IMR-90 (cell line): ENCODE measurements at regions not wholly inside any gene's neighbourhood (a gene's known extent, or its start where the extent isn't known, plus 50 kb on each side); places are given as distances from the start of the nearest gene placed in this dataset.

Experiments
- ATAC-seq: fragments of 200-7000 bp; cut with Tn5 transposase; 2 replicates; pipeline ENCODE4 v1.9.1; 2020; ENCODE audit warnings: low read depth, mild to moderate bottlenecking, moderate library complexity
- BruUV-seq: library from RNA; stranded (reverse); fragments of 400-500 nt; replicated peaks from 2 replicates; lab custom pipeline; 2021; lab: Mats Ljungman, UMichigan
- CTCF ChIA-PET: fragments of 300-600 bp; formaldehyde crosslinking; extraction: SDS; loops from one replicate; lab custom pipeline; 2021; ENCODE audit warnings: antibody characterized with exemption; lab: Yijun Ruan, JAX
- POLR2A ChIA-PET: fragments of 300-600 bp; sonication (Branson Sonifier 250); formaldehyde crosslinking; loops from one replicate; lab custom pipeline; 2022; ENCODE audit warnings: antibody characterized with exemption; ENCODE audit not compliant: unreplicated experiment; lab: Charles Lee
- DNase-seq: peaks from one replicate; pipeline ENCODE4 v3.0.0; 2013
- H2AFZ ChIP-seq: replicated peaks from 2 replicates; pipeline ENCODE3; 2013; ENCODE audit warnings: low read length, mild to moderate bottlenecking; ENCODE audit not compliant: poor library complexity
- H2AK5ac ChIP-seq: 2 replicates; pipeline ENCODE4 v1.6.1; 2013; ENCODE audit warnings: low read depth, low read length, inconsistent platforms
- H2AK9ac ChIP-seq: replicated peaks from 2 replicates; pipeline ENCODE3; 2013; ENCODE audit warnings: mild to moderate bottlenecking, low read depth, low read length, moderate library complexity; ENCODE audit not compliant: poor library complexity
- H2BK120ac ChIP-seq: 2 replicates; pipeline ENCODE4 v1.6.1; 2013; ENCODE audit warnings: low read depth, low read length, inconsistent platforms
- H2BK15ac ChIP-seq: 3 replicates; pipeline ENCODE4 v1.6.1; 2013; ENCODE audit warnings: low read depth, low read length, inconsistent platforms
- H2BK20ac ChIP-seq: 2 replicates; pipeline ENCODE4 v1.6.1; 2013; ENCODE audit warnings: low read depth, mild to moderate bottlenecking, inconsistent platforms, low read length, moderate library complexity
- H2BK5ac ChIP-seq: 2 replicates; pipeline ENCODE4 v1.6.1; 2013; ENCODE audit warnings: mild to moderate bottlenecking, low read depth, low read length, inconsistent platforms; ENCODE audit not compliant: poor library complexity, severe bottlenecking
- H3K14ac ChIP-seq: replicated peaks from 2 replicates; pipeline ENCODE4 v1.6.1; 2013; ENCODE audit warnings: low read depth, low read length, inconsistent platforms
- H3K18ac ChIP-seq: 2 replicates; pipeline ENCODE4 v1.6.1; 2013; ENCODE audit warnings: low read depth, low read length, control low read depth
- H3K23ac ChIP-seq: 2 replicates; pipeline ENCODE4 v1.6.1; 2013; ENCODE audit warnings: low read depth, low read length, inconsistent platforms
- H3K27ac ChIP-seq: 2 replicates; pipeline ENCODE4 v1.5.1; 2013; ENCODE audit warnings: mild to moderate bottlenecking, control low read depth, low read length; ENCODE audit not compliant: insufficient read depth
- H3K27me3 ChIP-seq: 2 replicates; pipeline ENCODE4 v1.6.1; 2013; ENCODE audit warnings: low read length; ENCODE audit not compliant: control insufficient read depth, insufficient read depth
- H3K36me3 ChIP-seq: 2 replicates; pipeline ENCODE4 v1.6.1; 2013; ENCODE audit warnings: low read length, mixed read lengths; ENCODE audit not compliant: control insufficient read depth, insufficient read depth
- H3K4ac ChIP-seq: 2 replicates; pipeline ENCODE4 v1.6.1; 2013; ENCODE audit warnings: low read depth, low read length, inconsistent platforms
- H3K4me1 ChIP-seq: 2 replicates; pipeline ENCODE4 v1.6.1; 2013; ENCODE audit warnings: low read length, mixed read lengths; ENCODE audit not compliant: control insufficient read depth, insufficient read depth
- H3K4me2 ChIP-seq: 2 replicates; pipeline ENCODE4 v1.6.1; 2013; ENCODE audit warnings: low read depth, mild to moderate bottlenecking, control low read depth, low read length, moderate library complexity
- H3K4me3 ChIP-seq: 2 replicates; pipeline ENCODE4 v1.5.1; 2013; ENCODE audit warnings: low read depth, mild to moderate bottlenecking, control low read depth, low read length, moderate library complexity; ENCODE audit not compliant: insufficient read depth
- H3K56ac ChIP-seq: 2 replicates; pipeline ENCODE4 v1.6.1; 2013; ENCODE audit warnings: low read length, inconsistent platforms; ENCODE audit not compliant: insufficient read depth; ENCODE audit errors: extremely low read depth
- H3K79me1 ChIP-seq, 2 experiments: 2 replicates each; pipeline ENCODE4 v1.6.1; 2013; ENCODE audit warnings: low read length in 2 of 2, inconsistent platforms in 1 of 2, low read depth in 1 of 2
- H3K9ac ChIP-seq: 2 replicates; pipeline ENCODE4 v1.6.1; 2013; ENCODE audit warnings: low read depth, low read length, control low read depth
- H3K9me1 ChIP-seq: 2 replicates; pipeline ENCODE4 v1.6.1; 2013; ENCODE audit warnings: low read length, inconsistent platforms; ENCODE audit not compliant: insufficient read depth
- H3K9me3 ChIP-seq: 2 replicates; pipeline ENCODE4 v1.6.1; 2013; ENCODE audit warnings: low read length; ENCODE audit not compliant: control insufficient read depth, insufficient read depth
- H4K20me1 ChIP-seq: 2 replicates; pipeline ENCODE4 v1.6.1; 2013; ENCODE audit warnings: low read length, inconsistent platforms; ENCODE audit not compliant: insufficient read depth
- H4K5ac ChIP-seq: 2 replicates; pipeline ENCODE4 v1.6.1; 2013; ENCODE audit warnings: mild to moderate bottlenecking, low read depth, low read length, control low read depth
- H4K8ac ChIP-seq, 2 experiments: 2 replicates each; pipeline ENCODE4 v1.6.1; 2013; ENCODE audit warnings: low read depth in 2 of 2, low read length in 2 of 2, control low read depth in 1 of 2, inconsistent platforms in 1 of 2
- H4K91ac ChIP-seq: 2 replicates; pipeline ENCODE4 v1.6.1; 2013; ENCODE audit warnings: low read depth, low read length, inconsistent platforms; ENCODE audit not compliant: insufficient read depth
- BHLHE40 ChIP-seq: fragments of 150-350 bp; IDR thresholded peaks from 2 replicates; pipeline ENCODE4 v1.6.1; 2016; ENCODE audit warnings: mild to moderate bottlenecking, low read depth, low read length
- CEBPB ChIP-seq: IDR thresholded peaks from 2 replicates; pipeline ENCODE4 v1.6.1; 2012; ENCODE audit warnings: low read depth, low read length, improper control_type of control experiment
- CHD1 ChIP-seq: IDR thresholded peaks from 2 replicates; pipeline ENCODE4 v1.6.1; 2012; ENCODE audit warnings: low read depth, low read length, improper control_type of control experiment
- FOS ChIP-seq: fragments of 150-350 bp; IDR thresholded peaks from 2 replicates; pipeline ENCODE4 v1.6.1; 2016; ENCODE audit warnings: low read depth, low read length
- MAFK ChIP-seq: IDR thresholded peaks from 2 replicates; pipeline ENCODE4 v1.6.1; 2012; ENCODE audit warnings: low read depth, low read length, improper control_type of control experiment
- MAZ ChIP-seq: IDR thresholded peaks from 2 replicates; pipeline ENCODE4 v1.6.1; 2012; ENCODE audit warnings: low read depth, mild to moderate bottlenecking, low read length, improper control_type of control experiment, moderate library complexity, borderline replicate concordance
- MXI1 ChIP-seq: IDR thresholded peaks from 2 replicates; pipeline ENCODE4 v1.6.1; 2012; ENCODE audit warnings: low read depth, mild to moderate bottlenecking, low read length, moderate library complexity, borderline replicate concordance
- NFE2L2 ChIP-seq: fragments of 150-350 bp; IDR thresholded peaks from 2 replicates; pipeline ENCODE4 v1.6.1; 2016; ENCODE audit warnings: low read depth, mild to moderate bottlenecking, low read length
- POLR2A ChIP-seq: IDR thresholded peaks from 2 replicates; pipeline ENCODE4 v1.6.1; 2012; ENCODE audit warnings: mild to moderate bottlenecking, low read depth, low read length
- RAD21 ChIP-seq: IDR thresholded peaks from 2 replicates; pipeline ENCODE4 v1.6.1; 2012; ENCODE audit warnings: low read length, improper control_type of control experiment
- SMC3 ChIP-seq: fragments of 150-350 bp; IDR thresholded peaks from 2 replicates; pipeline ENCODE4 v1.6.1; 2016; ENCODE audit warnings: low read depth, mild to moderate bottlenecking, antibody characterized with exemption, low read length, moderate library complexity
- WGBS, 2 experiments: methylation state at CpG; one replicate each; pipeline versions ENCODE4 v1.1.5 to v1.1.7; 2013; ENCODE audit warnings: missing lambda C conversion rate in 2 of 2; ENCODE audit not compliant: insufficient read length in 1 of 2; ENCODE audit errors: extremely low coverage in 2 of 2; 5-methylcytosine and 5-hydroxymethylcytosine counted together
- dilution Hi-C: fragments of 300-500 bp; cut with HindIII; formaldehyde crosslinking; loops from one replicate; pipeline ENCODE4 v1.14.3; 2018; ENCODE audit warnings: low sequenced_read_pairs; ENCODE audit not compliant: unreplicated experiment
- in situ Hi-C: fragments of 300-500 bp; cut with MboI; formaldehyde crosslinking; loops from 3 replicates; pipeline ENCODE4 v1.14.3; 2019; ENCODE audit warnings: low sequenced_read_pairs, inconsistent platforms, mixed read lengths
- intact Hi-C: fragments of 100-400 bp; cut with micrococcal nuclease; formaldehyde crosslinking; loops from 2 replicates; pipeline ENCODE4 v1.10.0; 2022
- TF ChIP-seq, protein P1 (sequence below): fragments of 150-350 bp; IDR thresholded peaks from 2 replicates; pipeline ENCODE4 v1.6.1; 2016; ENCODE audit warnings: low read depth, mild to moderate bottlenecking, low read length, moderate library complexity, borderline replicate concordance
- TF ChIP-seq, protein P2 (sequence below): conservative IDR thresholded peaks from 2 replicates; pipeline ENCODE4 v1.5.1; 2012; ENCODE audit warnings: mild to moderate bottlenecking, low read depth, low read length, improper control_type of control experiment
- TF ChIP-seq, protein P3 (sequence below): fragments of 150-350 bp; IDR thresholded peaks from 2 replicates; pipeline ENCODE4 v1.6.1; 2017; ENCODE audit warnings: mild to moderate bottlenecking, antibody characterized with exemption, low read length, low read depth

DNA sequence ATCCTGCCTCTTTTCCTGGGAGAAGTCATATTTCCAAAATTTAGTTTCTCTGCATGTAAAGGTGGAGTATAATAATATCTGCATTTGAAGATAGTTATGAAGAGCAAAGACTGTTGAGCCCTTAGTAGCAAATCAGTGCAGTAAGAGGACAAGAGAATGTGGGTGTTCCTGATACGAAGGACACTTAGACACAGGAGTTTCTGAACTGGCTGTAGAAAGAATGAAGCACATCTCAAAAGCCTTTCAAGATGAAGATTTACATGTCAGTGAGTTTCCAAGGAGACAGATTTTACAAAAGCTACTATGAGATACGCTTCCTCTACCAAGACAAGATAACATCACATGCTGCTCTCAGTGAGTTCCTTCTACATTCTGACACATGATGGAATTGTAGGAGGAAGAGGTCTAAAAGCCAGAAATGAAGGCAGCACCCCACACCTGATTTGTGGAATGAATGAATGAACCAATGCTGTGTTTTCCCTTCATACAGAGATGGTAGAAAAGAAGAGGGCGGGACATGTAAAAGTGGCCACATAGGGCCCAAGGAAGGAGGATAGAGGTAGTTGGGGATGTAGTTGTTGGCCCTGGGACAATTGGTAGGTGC, 173.6 kb upstream of the PDE1C start:
- DNase-seq (no peak), ATAC-seq (no peak)
- no peak overlapping the region for H3K14ac ChIP-seq
- H2AFZ ChIP-seq: no peak overlapping the region
- no TSS peak for BruUV-seq
- POLR2A ChIA-PET: no interaction called here
- no peaks in the 10 kb centered on the region for H3K9me1 ChIP-seq
- CTCF ChIA-PET: interaction anchor here (0.6 kb wide), 1 partner anchor 1663 kb away, joined by 3 read pairs; no protein-coding TSS in a partner anchor
- H2BK20ac ChIP-seq: no peak overlapping the region
- intact Hi-C loops: no loop called here
- H2BK120ac ChIP-seq: no peak overlapping the region
- no peak overlapping the region for H4K8ac ChIP-seq
- H3K4me2 ChIP-seq: no peak overlapping the region
- no peaks in the 10 kb centered on the region for H3K4me1 ChIP-seq
- H3K23ac ChIP-seq: no peak overlapping the region
- no peaks in the 10 kb centered on the region for H3K27me3 ChIP-seq
- H2BK15ac ChIP-seq: no peak overlapping the region
- in situ Hi-C loops: no loop called here
- no peaks in the 10 kb centered on the region for H4K20me1 ChIP-seq
- no peaks in the 10 kb centered on the region; the same call in 1 of the 2 replicates for H3K9me3 ChIP-seq
- H3K4ac ChIP-seq: no peak overlapping the region
- H3K4me3 ChIP-seq: no peak overlapping the region
- dilution Hi-C loops: no loop called here
- WGBS, 2 experiments: no CpG with 5 or more reads among the region's 3 CpGs
- no peaks in the 10 kb centered on the region for H3K79me1 ChIP-seq
- TF ChIP-seq MAZ: no peak
- no peak for TF ChIP-seq FOS
- TF ChIP-seq NFE2L2: no peak
- no peak for TF ChIP-seq POLR2A
- TF ChIP-seq RAD21: no peak
- no peak for TF ChIP-seq BHLHE40
- TF ChIP-seq, protein P1, sequence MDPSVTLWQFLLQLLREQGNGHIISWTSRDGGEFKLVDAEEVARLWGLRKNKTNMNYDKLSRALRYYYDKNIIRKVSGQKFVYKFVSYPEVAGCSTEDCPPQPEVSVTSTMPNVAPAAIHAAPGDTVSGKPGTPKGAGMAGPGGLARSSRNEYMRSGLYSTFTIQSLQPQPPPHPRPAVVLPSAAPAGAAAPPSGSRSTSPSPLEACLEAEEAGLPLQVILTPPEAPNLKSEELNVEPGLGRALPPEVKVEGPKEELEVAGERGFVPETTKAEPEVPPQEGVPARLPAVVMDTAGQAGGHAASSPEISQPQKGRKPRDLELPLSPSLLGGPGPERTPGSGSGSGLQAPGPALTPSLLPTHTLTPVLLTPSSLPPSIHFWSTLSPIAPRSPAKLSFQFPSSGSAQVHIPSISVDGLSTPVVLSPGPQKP: no peak
- no peak for TF ChIP-seq MXI1
- TF ChIP-seq CEBPB: no peak
- TF ChIP-seq, protein P2, sequence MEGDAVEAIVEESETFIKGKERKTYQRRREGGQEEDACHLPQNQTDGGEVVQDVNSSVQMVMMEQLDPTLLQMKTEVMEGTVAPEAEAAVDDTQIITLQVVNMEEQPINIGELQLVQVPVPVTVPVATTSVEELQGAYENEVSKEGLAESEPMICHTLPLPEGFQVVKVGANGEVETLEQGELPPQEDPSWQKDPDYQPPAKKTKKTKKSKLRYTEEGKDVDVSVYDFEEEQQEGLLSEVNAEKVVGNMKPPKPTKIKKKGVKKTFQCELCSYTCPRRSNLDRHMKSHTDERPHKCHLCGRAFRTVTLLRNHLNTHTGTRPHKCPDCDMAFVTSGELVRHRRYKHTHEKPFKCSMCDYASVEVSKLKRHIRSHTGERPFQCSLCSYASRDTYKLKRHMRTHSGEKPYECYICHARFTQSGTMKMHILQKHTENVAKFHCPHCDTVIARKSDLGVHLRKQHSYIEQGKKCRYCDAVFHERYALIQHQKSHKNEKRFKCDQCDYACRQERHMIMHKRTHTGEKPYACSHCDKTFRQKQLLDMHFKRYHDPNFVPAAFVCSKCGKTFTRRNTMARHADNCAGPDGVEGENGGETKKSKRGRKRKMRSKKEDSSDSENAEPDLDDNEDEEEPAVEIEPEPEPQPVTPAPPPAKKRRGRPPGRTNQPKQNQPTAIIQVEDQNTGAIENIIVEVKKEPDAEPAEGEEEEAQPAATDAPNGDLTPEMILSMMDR: no peak
- TF ChIP-seq, protein P3, sequence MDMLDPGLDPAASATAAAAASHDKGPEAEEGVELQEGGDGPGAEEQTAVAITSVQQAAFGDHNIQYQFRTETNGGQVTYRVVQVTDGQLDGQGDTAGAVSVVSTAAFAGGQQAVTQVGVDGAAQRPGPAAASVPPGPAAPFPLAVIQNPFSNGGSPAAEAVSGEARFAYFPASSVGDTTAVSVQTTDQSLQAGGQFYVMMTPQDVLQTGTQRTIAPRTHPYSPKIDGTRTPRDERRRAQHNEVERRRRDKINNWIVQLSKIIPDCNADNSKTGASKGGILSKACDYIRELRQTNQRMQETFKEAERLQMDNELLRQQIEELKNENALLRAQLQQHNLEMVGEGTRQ: no peak
- TF ChIP-seq MAFK: no peak
- TF ChIP-seq CHD1: no peak
- no peak for TF ChIP-seq SMC3
- no peak overlapping the region for H3K27ac ChIP-seq
- H4K5ac ChIP-seq: no peak overlapping the region
- H3K18ac ChIP-seq: no peak overlapping the region
- H3K56ac ChIP-seq: no peak overlapping the region
- H3K9ac ChIP-seq: no peak overlapping the region
- H4K91ac ChIP-seq: no peak overlapping the region
- H2AK5ac ChIP-seq: no peak overlapping the region
- H2AK9ac ChIP-seq: no peak overlapping the region
- H3K36me3 ChIP-seq: no peaks in the 10 kb centered on the region
- H2BK5ac ChIP-seq: no peak overlapping the region
